ENCODE measurements at regions not wholly inside any gene's neighbourhood (a gene's known extent, or its start where the extent isn't known, plus 50 kb on each side); places are given as distances from the start of the nearest gene placed in this dataset.
"Not testable (repeated sequence)": the region's sequence is repeated elsewhere in the genome, so short reads cannot be mapped to it uniquely, and the experiment has no call there.

DNA sequence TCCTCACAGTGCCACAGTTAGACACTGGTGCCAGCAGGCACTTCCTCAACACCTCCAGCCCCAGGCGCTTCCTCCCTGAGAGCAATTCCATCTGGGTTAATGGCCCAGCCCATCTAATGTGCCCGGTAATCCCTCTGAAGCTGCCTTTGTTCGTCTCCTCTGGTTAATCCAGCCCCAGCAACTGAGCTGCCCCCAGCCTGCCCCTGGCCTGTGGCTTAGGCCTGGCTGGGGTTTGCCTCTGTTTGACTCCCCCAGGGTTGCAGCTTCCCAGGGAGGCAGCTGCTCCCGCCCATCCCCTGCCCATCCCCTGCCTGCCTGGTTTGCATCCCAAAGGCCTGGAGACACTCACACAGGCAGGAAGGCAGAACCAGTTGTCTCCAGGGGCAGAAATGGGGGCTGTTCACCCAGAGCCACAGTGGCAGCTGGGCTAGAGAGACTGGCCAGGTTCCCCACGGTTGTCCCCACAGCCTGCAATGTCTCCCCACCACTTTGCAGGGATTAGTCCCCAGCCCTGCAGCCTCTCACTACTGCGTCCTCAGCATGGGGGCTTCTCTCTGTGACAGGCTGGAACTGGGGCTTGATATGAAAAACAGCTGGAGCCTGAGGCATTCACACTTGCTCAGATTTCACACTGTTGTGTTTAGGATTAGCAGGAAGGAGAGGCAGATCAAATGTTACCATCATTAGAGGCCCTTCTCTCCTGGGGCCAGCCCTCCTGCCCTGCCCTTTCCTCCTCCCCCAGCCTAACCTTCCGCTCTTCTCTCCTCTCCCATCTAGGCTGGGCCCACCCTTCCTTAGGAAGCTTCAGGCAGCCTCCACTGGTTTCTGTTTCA lies 120.2 kb downstream of the TLR5 start:
- no peak for DNase-seq (ENCODE audit: low spot score)

DNA sequence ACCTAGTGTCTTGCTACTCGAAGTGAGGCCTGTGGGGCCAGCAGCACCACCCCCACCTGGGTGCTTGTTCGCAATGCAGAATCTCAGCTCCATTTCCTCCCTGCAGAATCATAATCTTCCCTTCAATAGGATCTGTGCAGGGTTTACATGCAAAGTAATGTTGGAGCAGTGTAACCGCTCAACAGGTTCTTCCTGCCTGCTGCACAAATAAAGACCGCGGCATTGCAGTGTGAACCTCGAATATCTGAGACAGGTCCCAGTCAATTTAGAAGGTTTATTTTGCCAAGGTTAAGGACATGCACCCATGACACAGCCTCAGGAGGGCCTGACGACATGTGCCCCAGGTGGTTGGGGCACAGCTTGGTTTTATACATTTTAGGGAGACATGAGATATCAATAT lies 119.2 kb downstream of the TLR5 start:
- no peak for DNase-seq (ENCODE audit: low spot score)

DNA sequence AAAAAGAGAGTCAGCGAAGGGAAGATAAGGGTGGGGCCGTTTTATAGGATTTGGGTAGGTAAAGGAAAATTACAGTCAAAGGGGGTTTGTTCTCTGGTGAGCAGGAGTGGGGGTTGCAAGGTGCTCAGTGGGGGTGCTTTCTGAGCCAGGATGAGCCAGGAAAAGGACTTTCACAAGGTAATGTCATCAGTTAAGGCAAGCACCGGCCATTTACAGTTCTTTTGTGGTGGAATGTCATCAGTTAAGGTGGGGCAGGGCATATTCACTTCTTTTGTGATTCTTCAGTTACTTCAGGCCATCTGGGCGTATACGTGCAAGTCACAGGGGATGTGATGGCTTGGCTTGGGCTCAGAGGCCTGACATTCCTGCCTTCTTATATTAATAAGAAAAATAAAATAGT lies 118.6 kb downstream of the TLR5 start:
- not testable (repeated sequence) for DNase-seq (ENCODE audit: low spot score)

DNA sequence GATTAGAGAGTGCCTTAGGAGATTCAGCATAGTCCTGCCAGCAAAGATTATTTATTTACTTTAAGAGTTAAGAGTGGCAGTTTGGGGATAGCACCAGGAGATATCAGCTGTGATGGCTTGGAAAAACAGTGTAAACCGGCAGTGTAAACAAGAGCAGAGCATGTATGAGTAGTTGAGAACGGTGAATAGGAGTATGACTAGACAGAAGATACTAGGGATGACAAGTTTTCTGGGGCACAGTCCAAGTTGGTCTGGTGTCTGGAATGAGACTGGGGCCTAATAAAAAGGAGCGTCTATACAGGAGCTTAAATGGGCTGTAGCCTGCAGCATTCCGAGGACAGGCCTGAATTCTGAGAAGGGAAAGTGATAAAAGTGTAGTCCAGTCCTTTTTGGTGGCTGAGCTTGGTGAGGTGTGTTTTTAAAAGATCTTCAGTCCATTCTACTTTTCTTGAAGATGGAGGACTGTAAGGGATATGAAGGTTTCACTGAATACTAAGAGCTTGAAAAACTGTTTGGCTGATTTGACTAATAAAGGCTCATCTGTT lies 117.8 kb downstream of the TLR5 start:
- not testable (repeated sequence) for DNase-seq (ENCODE audit: low spot score)

DNA sequence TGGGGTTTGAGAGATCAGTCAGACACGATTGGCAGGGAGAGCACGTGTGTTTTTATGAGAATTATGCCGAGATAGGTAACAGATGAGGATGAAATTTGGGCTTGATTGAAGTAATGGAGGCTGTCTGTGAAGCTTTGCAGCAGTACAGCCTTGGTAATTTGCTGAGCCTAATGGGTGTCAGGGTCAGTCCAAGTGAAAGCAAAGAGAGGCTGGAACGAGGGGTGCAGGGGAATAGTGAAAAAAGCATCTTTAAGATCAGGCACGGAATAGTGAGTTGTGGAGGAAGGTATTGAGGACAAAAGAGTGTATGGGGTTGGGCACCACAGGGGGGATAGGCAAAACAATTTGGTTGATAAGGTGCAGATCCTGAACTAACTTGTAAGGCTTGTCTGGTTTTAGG lies 116.4 kb downstream of the TLR5 start:
- DNase-seq (ENCODE audit: low spot score) = not testable (repeated sequence)

DNA sequence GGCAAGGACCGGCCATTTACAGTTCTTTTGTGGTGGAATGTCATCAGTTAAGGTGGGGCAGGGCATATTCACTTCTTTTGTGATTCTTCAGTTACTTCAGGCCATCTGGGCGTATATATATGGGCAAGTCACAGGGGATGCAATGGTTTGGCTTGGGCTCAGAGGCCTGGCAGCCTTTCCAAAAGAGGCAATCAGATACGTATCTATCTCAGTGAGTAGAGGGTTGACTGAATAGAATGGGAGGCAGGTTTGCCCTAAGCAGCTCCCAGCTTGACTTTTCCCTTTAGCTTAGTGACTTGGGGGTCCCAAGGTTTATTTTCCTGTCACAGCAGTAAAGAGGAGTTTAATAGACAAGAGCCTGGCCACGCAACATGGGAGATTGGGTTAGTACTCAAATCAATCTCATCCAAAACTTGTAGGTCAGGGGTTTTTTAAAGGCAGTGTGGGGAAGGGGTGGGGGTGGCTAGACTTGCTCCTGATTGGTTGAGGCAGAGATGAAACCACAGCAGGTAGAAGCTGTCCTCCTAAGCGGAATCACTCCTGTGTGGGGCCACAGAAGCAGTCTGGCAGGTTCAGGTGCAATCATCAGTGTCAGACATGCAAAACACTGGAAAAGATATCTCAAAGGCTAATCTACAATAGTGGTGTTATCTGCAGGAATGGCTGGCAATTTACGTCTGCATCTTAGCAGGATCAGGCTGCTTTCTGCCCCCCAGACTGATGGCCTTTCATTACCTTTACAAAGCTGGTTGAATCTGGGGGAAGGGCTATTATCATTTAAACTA lies 112.9 kb downstream of the TLR5 start:
- DNase-seq (ENCODE audit: low spot score) = no peak

DNA sequence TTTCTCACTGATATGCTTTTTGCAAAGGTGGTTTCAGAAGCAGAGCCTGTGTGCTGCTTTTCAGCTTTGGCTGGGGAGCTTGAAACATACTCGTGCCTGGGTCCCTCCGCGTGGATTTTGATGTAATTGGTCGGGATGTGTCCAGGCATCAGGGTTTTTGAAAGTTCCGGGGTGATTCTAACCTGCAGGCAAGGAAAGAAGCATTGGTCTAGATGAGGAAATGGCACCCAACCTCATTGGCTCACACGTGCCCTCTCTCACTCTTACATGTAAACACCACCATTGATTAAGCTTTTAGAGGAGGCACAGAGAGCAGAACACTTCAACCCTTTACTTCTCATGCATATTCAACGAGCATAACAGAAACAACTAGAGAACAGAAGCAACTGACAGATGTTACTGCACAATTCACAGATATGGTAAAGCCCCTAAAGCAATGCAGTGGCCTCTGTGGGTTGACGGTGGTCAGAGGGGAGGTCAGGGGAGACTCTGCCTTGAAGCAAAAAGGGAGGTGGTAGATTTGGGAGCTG lies 112.1 kb downstream of the TLR5 start:
- no peak for DNase-seq (ENCODE audit: low spot score)

DNA sequence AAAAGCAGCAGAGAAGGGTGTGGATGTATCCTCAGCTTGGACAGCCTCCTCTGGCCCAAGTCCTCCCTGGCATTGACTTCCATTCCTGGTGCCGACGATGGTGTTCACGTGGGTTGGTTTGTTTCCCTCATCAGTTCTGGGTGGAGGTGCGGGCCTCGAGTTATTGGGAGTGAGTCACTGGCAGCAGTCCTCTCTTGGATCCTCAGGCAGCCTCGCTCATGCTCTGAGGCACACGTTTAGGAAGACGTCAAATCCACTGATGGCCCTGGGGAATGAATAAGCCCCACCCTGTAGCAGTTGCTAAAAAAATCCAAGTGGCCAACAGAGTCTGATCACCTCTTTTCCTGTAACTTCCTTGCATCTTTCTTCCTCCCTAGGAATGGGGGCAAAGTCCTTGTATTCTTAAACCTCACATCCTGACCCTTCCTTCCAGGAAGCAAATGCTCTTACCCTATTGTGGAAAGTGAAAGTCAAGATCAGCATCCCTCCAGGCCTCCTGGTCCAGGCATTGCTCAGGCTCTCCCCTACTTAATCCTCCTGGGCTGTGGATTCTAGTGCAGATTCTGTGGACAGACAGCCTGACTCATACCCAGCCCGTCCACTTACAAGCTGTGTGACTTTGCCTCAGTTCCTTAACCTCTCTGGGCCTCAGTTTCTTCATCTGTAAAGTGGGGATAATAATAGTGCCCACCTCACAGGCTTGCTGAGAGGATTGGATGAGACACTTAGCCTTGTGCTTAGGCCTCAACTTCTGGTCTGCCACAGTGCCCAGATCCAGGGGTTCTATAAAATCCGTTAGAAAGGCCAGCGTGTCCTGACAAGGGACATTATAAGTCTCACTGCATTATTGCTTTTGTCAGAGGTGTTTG lies 111.1 kb downstream of the TLR5 start:
- no peak for DNase-seq (ENCODE audit: low spot score)

DNA sequence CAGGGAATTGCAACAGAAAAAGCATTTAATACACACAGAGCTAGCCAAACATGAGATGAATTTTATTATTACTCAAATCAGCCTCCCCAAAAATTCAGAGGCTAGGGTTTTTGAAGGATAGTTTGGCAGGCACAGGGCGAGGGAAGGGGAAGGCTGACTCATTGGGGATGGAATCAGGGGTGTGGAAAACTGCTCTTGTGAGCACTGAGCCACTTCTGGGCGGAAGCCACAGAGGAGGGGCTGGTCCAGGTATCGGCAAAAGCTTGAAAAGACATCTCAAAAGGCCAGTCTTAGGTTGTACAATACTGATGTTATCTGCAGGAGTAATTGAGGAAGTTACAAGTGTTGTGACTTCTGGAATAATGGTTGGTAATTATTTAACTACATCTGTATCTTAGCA lies 109.4 kb downstream of the TLR5 start:
- DNase-seq (ENCODE audit: low spot score) = no peak

DNA sequence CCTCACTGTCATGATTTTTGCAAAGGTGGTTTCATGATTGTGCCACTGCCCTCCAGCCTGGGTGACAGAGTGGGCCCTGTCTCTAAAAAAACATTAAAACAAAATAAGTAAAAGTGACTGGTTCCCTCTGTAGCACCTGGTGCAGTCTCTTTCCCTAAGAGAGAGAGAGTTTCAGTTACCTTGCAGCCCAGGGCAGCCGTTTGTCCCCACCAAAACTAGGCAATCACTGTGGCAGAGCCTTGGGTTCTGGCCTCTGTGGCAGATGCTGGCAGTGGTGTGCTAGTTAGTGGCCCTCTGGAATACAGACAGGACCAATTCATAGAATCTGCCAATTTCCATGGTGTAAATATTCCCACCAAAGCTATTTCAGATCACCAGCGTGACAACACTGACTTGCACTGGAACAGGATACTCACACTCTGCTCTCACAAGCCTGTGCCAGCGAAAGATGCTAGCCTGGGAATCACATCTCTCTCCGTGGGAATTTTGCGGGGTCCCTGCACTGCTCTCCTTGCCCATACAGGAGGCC lies 108.7 kb downstream of the TLR5 start:
- no peak for DNase-seq (ENCODE audit: low spot score)

DNA sequence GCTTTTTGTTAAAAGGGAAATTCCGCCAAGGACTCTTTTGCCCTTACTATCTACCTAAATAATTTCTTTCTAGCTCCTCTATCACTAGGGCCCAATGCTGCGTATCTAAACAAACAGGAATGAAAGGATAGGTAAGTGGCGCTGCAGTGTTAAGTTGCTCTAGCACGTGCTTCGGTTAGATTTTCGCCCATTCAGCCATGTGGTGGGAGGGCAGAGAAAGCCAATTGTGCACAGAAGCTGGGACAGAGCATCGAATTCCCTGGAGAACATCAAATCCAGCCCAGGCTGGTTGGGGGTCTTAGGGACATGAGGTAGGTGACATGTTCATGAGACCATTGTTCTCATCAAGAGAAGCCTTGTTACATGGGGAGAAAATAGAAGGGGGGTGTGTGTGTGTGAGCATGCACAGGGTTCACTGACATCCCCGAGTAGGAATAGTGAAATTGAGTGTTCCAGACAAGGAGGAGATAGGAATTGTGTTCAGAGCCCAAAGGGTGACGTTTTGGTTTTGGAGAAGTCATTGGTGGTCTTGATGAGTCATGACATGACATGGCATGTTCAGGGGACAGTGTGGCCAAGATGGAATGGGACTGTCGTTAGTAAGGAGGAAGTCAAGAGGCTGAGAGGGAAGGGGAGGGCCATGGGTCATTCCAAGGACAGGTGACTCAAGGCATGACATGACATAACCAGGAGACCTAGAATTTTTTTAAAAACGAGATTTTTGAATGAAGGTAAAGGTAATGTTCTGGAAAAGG lies 107.1 kb downstream of the TLR5 start:
- no peak for DNase-seq (ENCODE audit: low spot score)

DNA sequence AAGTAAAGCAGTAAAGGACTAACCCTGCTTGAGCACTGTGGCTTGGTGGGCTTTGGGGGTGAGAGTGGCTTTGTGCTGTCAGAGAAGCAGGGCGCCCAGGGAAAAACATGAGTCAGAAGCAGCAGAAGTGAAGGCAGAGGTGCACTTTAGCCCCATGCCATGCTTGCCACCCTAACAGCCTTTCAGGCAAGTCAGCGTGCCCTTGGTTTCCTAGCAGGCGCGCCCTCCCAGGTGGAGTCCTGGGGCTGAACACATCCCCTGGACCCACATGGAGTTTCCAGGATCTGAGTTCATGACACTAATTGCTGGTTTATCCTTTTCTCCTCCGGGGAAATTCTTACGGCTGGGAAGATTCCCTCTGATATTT lies 106.6 kb downstream of the TLR5 start:
- DNase-seq (ENCODE audit: low spot score) = no peak

DNA sequence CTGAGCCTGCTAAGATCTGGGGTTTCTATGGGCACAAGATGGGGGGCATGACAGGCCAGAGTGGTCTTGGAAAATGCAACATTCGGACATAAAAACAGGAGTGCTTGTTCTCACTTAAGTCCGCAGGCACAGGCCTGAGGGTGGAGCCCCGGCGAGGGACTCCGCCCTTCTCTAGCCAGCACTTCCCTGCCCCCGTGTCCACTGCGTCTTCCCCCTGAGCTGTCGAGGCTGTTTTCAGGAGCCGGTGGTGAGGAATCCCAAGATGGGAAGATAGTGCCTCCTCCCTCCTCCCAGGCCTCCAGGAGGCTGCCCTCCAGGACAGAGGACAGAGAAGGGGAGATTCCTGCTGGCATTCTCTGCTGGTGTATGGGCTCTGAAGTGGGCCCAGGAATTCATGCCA lies 105.2 kb downstream of the TLR5 start:
- no peak for DNase-seq (ENCODE audit: low spot score)

DNA sequence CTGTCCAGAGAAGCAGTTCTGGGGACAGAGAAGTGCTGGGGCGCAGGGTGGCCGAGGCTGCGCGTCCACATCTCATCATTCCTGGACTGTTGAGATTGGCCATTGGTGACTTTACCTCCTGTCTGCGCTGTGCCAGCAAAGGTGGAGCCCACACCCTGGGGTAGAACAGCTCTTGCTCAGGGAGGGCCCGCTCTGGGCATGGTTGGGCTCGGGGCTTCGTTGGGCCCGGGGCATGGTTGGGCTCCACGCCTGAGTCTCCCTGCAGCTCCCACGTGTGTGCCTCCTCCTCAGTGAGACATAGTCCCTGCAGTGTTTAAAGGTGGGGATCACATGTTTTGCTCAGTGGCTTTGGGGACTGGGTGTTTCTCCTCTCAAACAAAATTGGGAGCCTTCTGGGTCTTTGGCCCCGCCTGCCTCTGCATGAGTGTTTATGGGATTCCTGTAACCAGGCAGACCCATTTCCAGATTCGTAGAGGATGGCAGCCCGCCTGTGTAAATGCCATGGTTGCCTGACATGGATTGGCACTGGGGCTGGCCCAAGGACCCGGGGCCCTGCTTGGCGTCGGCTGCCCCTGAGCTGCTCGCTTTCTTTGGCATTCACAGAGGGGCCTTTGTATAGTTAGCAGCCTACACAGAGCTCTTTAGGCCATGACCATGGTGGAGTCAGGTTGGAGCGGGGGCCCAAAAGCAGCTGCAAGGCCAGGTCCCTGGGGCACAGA lies 104.6 kb downstream of the TLR5 start:
- DNase-seq (ENCODE audit: low spot score) = no peak

DNA sequence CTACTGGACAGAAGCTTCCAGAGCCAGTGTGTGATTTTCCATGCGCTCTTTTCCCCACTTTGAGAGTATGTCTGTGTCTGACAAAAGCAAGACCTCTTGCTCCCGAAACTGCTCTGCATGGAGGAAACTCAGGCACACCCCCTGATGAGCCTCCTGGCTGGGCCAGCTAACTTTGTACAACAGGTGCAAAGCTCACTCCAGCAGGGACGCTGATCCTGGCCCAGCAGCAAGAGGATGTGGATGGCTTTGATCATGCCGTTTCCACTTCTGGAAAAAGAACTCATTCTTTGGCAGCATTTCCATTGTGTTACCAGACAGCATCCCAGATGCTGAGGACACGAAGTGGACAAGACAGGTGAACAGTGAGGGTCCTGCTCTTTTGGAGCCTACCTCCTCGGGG lies 103.1 kb downstream of the TLR5 start:
- no peak for DNase-seq (ENCODE audit: low spot score)

DNA sequence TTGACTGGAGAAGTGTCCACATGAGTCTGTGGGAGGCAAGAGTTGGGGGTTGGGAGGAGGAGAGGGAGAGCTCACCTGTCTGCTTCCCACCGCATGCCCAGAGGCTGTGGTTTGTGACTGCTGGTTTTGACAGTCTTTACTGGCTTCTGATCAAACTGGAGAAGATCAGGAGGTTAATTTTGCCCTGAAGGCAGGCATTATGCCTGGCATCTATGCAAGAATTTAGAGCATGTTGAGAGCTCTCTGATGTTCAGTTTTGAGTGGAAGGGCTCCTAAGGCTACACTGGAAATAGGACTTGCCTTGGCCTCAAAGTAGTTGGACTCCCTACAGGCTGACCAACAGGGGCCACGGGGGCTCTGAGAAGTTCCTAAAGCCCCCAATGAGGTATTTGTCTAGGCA lies 101.6 kb downstream of the TLR5 start:
- no peak for DNase-seq (ENCODE audit: low spot score)

DNA sequence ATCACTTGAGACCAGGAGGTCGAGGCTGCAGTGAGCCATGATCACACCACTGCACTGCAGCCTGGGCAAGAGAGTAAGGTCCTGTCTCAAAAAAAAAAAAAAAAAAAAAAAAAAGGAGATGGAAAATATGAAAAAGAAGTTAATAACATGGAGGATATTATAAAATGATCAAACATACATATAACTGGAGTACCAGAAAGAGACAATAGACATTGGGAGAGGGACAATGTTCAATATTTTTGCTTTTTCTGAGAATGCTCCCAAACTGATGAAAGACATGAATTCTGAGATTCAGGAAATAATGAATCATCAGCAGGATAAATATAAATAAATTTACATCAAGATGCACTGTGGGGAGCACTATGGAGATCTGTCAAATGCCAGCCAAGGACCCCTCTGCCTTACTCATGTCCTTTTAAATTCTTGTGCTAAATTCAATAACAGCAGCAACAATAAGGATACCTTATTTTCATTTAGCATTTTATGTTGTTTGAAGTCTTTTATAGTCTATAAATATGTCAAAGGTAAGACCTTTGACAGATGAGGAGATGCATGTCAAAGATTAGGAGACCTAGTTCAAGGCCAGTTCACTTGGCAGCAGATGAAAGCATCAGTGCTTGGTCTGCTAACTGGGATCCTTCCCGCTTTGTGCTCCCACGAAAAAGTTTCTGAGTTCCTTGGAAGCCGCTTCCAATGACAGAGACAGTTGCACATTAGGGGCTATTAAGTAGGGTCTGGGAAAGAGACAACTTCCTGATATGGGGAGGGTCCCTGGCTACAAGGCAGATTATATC lies 97.7 kb downstream of the TLR5 start:
- DNase-seq (ENCODE audit: low spot score) = no peak

DNA sequence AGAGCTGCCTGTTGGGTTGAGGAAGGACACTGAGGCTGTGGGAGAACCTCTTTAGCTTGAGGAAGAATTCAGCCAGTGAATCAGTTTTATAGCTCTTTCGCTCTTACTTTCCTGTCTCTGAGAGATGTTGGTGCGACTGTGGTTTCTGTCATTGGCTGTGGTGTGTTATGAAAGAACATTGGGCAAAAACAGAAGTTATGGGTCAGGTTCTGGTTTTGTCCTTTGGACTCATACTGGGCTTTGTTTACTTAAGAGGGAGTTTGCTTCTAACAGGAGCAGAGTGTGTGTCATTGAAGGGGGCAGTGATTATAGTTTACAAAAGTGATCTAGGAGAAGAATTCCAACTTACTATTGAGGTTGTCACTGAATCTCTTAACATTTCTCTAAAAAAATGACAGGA lies 97.0 kb downstream of the TLR5 start:
- DNase-seq (ENCODE audit: low spot score) = no peak

DNA sequence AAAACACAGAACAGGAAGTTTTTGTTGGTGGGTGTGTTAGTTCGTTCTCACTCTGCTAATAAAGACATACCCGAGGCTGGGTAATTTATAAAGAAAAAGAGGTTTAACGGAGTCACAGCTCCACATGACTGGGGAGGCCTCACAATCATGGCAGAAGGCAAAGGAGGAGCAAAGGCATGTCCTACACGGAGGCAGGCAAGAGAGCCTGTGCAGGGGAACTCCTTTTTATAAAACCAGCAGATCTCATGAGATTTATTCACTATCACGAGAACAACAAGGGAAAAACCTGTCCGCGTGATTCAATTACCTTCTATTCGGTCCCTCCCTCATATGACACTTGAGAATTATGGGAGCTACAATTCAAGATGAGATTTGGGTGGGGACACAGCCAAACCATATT lies 96.6 kb downstream of the TLR5 start:
- not testable (repeated sequence) for DNase-seq (ENCODE audit: low spot score)

DNA sequence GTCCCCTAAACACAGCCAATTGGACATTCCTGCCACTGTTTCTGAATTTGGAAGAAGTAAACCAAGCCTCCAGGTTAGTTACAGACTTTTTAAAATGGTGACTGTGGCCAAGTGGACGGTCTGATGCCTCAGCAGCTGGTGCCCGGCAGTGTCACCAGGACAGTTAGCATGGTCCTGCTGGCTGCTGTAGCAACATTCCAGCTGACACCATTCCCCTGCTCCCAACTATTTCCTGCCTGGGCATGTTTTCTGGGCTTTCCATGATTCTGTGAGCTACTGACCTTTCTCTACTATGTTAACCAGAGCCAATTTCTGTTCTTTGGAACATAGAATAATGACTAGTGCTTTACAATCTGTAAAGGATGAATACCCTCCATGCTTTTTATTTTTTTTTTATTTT lies 95.0 kb downstream of the TLR5 start:
- no peak for DNase-seq (ENCODE audit: low spot score)
